Astrocyte of the cerebellum (primary cell): ENCODE measurements at regions not wholly inside any gene's neighbourhood (a gene's known extent, or its start where the extent isn't known, plus 50 kb on each side); places are given as distances from the start of the nearest gene placed in this dataset.

Source experiments
- DNase-seq: peaks from one replicate; pipeline ENCODE4 v3.0.0-alpha.2; 2011; ENCODE audit warnings: low read depth
- H3K4me3 ChIP-seq: 2 replicates; pipeline ENCODE4 v1.5.1; 2011; ENCODE audit warnings: mild to moderate bottlenecking, low read depth, low read length, moderate library complexity
- in situ Hi-C: cut with HindIII; loops from 2 replicates; pipeline ENCODE4 v1.10.0; 2017; ENCODE audit warnings: low sequenced_read_pairs
- TF ChIP-seq, protein P1 (sequence below): IDR thresholded peaks from 2 replicates; pipeline ENCODE4 v1.5.1; 2012; ENCODE audit warnings: low read length, low read depth, moderate library complexity, mild to moderate bottlenecking; ENCODE audit errors: missing control alignments

DNA sequence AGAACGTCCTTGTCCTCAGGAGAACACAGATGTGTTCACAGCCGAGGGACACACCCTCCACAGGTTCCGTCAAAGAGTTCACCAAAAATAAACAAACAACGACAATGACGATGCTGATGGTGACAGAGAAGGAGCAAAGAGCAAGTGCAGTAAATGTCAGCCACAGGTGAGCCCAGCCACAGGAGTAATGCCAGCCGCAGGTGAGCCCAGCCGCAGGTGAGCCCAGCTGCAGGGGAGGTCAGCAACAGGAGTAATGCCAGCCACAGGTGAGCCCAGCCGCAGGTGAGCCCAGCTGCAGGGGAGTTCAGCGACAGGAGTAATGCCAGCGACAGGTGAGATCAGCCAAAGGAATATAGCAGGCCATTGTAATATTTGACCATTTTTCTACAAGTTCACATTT lies 315.2 kb downstream of the FOXL1 start:
- in situ Hi-C loops, result no loop called here
- no peak for DNase-seq

DNA sequence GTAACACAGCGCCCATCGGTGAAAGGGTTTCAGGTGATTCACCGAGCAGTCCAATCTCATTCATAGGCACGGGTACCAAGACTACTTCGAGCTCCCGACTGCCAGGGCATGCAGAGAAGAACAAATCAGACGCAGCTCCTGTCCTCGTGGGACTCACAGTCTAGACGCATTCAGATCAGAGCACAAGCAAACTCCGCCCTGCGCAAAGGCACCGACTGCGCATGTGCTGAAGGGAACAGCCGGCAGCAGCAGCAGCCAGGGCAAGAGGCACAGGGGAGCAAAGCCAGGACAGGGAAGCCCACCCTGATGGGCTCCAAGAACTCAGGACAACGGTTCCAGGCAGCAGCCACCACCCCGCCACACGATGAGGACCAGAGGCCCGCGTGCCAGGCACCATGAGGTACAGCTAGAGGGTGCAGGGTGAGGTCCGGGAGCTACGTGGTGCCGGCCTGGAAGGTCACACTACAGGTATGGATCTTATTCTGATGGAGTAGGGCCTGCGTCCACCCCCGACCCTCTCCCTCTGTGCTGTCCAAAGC lies 315.7 kb downstream of the FOXL1 start:
- DNase-seq, result no peak
- TF ChIP-seq, protein P1, sequence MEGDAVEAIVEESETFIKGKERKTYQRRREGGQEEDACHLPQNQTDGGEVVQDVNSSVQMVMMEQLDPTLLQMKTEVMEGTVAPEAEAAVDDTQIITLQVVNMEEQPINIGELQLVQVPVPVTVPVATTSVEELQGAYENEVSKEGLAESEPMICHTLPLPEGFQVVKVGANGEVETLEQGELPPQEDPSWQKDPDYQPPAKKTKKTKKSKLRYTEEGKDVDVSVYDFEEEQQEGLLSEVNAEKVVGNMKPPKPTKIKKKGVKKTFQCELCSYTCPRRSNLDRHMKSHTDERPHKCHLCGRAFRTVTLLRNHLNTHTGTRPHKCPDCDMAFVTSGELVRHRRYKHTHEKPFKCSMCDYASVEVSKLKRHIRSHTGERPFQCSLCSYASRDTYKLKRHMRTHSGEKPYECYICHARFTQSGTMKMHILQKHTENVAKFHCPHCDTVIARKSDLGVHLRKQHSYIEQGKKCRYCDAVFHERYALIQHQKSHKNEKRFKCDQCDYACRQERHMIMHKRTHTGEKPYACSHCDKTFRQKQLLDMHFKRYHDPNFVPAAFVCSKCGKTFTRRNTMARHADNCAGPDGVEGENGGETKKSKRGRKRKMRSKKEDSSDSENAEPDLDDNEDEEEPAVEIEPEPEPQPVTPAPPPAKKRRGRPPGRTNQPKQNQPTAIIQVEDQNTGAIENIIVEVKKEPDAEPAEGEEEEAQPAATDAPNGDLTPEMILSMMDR, result no peak

More for the DNA sequence above, 315.2 kb downstream of the FOXL1 start:
- TF ChIP-seq, protein P1, result no peak
- no peak overlapping the region for H3K4me3 ChIP-seq

DNA sequence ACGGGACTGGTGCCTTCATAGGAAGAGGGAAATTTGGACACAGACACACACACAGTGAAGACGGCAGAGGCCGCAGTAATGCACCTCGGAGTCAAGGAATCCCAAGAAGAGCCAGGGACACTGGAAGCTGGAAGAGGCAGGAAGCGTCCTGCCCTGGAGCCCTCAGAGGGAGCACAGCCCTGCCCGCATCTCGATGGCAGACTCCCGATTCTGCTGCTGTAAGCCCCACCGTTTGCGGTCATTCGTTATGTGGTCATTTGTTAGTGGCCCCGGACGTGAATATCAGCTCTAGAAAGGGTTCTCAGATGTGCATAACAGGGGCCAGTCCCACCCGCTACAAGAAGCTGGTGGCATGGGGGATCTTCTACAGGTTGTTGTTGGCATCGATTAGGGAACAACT lies 316.6 kb downstream of the FOXL1 start:
- in situ Hi-C loops, result no loop called here
- DNase-seq, result no peak
- TF ChIP-seq, protein P1, result no peak
- no peak overlapping the region for H3K4me3 ChIP-seq

More for the DNA sequence above, 315.7 kb downstream of the FOXL1 start:
- H3K4me3 ChIP-seq, result no peak overlapping the region
- in situ Hi-C loops, result no loop called here

DNA sequence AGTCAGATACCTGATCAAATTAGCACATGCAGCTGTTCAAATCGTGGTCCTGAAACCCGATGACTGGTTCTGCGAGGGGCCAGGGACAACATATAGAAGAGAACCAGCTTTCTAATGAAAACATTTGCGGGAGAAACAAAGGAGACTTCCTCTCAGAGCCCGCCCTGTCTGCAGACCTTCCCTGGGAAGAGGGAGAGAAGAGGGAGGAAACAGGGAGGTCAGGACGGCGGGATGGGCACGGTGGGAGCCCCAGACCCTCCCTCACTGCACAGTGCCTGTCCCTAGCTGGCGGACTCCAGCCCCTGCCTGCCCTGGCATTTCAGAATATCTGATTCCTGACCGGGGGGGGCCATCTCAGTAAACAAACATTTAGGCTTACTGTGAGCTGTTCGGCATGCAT lies 317.3 kb downstream of the FOXL1 start:
- H3K4me3 ChIP-seq, result no peak overlapping the region
- TF ChIP-seq, protein P1, result no peak
- DNase-seq, result no peak
- in situ Hi-C loops, result no loop called here

DNA sequence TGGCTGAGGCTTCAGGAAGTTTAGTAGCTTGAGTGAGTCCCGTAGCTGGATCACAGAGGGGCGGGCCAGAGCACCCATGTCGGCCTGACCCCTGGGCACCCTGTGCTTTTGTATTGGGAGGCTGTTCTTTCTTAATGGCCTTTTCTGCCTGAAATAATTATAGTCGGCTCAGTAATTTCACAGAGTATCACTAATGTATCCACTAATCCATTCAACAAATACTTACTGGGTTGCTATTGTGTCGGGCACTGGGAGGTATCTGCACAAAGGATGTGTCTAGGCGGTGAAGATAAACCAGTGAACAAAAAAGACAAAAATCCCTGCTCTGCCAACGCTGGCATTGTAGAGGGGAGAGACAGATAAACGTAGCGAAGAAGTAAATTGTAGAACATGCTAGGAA lies 318.6 kb downstream of the FOXL1 start:
- TF ChIP-seq, protein P1, result no peak
- no peak for DNase-seq
- no peak overlapping the region for H3K4me3 ChIP-seq
- in situ Hi-C loops, result no loop called here

DNA sequence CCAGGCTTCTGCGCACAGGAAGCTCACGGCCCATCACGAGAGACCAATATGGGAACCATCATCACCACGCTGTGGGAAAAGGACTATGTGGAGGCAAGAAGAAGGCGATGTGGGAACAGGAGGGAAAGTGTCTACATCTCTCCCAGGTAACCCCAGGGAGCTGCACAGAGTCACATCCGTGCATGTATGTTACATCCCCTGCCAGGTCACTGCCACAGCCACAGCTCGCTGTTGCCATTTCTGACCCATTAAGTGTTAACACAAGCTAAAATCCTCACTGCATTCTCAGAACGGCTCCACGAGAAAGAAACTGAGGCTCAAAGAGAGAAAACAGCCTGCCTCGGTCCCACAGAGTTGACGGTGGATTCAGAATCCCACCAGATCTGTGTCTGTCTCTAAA lies 319.1 kb downstream of the FOXL1 start:
- no peak overlapping the region for H3K4me3 ChIP-seq
- TF ChIP-seq, protein P1, result no peak
- no peak for DNase-seq
- in situ Hi-C loops, result no loop called here

DNA sequence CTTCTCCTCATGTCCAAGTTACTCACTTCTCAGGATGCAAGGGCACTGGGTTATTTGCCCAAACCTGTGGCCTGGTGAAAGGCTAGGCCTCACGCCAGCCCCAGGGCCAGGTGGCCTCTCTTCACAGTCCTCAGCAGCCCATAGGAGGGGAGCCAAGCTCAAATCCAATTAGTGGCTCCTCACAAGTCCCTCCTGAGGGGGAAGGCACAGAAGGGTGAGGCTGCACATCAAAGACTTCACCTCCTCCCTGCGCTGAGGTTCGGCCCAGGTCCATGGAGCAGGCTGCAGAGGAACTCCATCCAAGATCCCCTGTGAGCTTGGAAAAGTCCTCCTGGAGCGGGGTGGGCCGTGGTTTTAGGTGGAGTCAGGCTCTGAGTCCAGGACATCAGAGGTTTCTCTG lies 320.0 kb downstream of the FOXL1 start:
- TF ChIP-seq, protein P1, result no peak
- DNase-seq, result no peak
- in situ Hi-C loops, result no loop called here
- H3K4me3 ChIP-seq, result no peak overlapping the region
